GM18526 (cell line): ENCODE measurements at regions not wholly inside any gene's neighbourhood (a gene's known extent, or its start where the extent isn't known, plus 50 kb on each side); places are given as distances from the start of the nearest gene placed in this dataset.

Experiments used
- POLR2A ChIP-seq: IDR thresholded peaks from 3 replicates; pipeline ENCODE4 v1.6.1; 2011; ENCODE audit not compliant: insufficient read length; ENCODE audit errors: extremely low read depth

- TF ChIP-seq POLR2A: no peak
Observed at GRCh38 chr6:27854421-27854820, 57.8 kb downstream of the OR2B2 start.

GRCh38 chr6:27851440-27851839 lies 60.8 kb downstream of the OR2B2 start:
- no peak for TF ChIP-seq POLR2A

GRCh38 chr6:27847706-27848105 lies 64.5 kb downstream of the OR2B2 start:
- TF ChIP-seq POLR2A: no peak

- no peak for TF ChIP-seq POLR2A
Observed at GRCh38 chr6:27840572-27840971, 71.6 kb downstream of the OR2B2 start.

- TF ChIP-seq POLR2A: no peak
Observed at GRCh38 chr6:27839626-27840475, 72.3 kb downstream of the OR2B2 start.

- TF ChIP-seq POLR2A: no peak
Observed at GRCh38 chr6:27838945-27839625, 73.1 kb downstream of the OR2B2 start.

- TF ChIP-seq POLR2A: peak; percentile 89
Observed at GRCh38 chr6:27838058-27838944, 73.9 kb downstream of the OR2B2 start.

- no peak for TF ChIP-seq POLR2A
Observed at GRCh38 chr6:27837625-27838057, 74.6 kb downstream of the OR2B2 start.

GRCh38 chr6:27836783-27837624 lies 75.2 kb downstream of the OR2B2 start:
- TF ChIP-seq POLR2A: peak; percentile 53

- TF ChIP-seq POLR2A: no peak
Observed at GRCh38 chr6:27836141-27836782, 75.9 kb downstream of the OR2B2 start.

- no peak for TF ChIP-seq POLR2A
Observed at GRCh38 chr6:27834879-27835549, 77.2 kb downstream of the OR2B2 start.

- TF ChIP-seq POLR2A: no peak
Observed at GRCh38 chr6:27834384-27834783, 77.8 kb downstream of the OR2B2 start.

- peak; percentile 96 for TF ChIP-seq POLR2A
Observed at GRCh38 chr6:27830600-27831433, 81.4 kb downstream of the OR2B2 start.
